OCI-LY7 (cell line): ENCODE measurements at regions not wholly inside any gene's neighbourhood (a gene's known extent, or its start where the extent isn't known, plus 50 kb on each side); places are given as distances from the start of the nearest gene placed in this dataset.

Experiments used
- BruUV-seq: library from RNA; stranded (reverse); fragments of 400-500 nt; replicated peaks from 2 replicates; lab custom pipeline; 2021; lab: Mats Ljungman, UMichigan
- CTCF ChIA-PET: fragments of 300-600 bp; sonication (Branson Sonifier 250); formaldehyde crosslinking; loops from one replicate; lab custom pipeline; 2022; ENCODE audit warnings: antibody characterized with exemption; ENCODE audit not compliant: unreplicated experiment; lab: Charles Lee
- POLR2A ChIA-PET: fragments of 300-600 bp; sonication (Branson Sonifier 250); formaldehyde crosslinking; loops from one replicate; lab custom pipeline; 2022; ENCODE audit warnings: antibody characterized with exemption; lab: Charles Lee
- DNase-seq: peaks from one replicate; pipeline ENCODE4 v3.0.0-alpha.2; 2015; ENCODE audit warnings: low spot score
- H2AFZ ChIP-seq: fragments of 200-600 bp; sonication (generic), shearing (Covaris generic); 2 replicates; pipeline ENCODE4 v1.6.1; 2014; ENCODE audit warnings: mild to moderate bottlenecking, antibody characterized with exemption, low read length, moderate library complexity
- H3K27ac ChIP-seq: fragments of 200-600 bp; sonication (generic); 2 replicates; pipeline ENCODE4 v1.5.1; 2014; ENCODE audit warnings: mixed run types, low read depth, mild to moderate bottlenecking, moderate library complexity, low read length, inconsistent platforms; ENCODE audit not compliant: poor library complexity, severe bottlenecking
- H3K36me3 ChIP-seq: fragments of 200-600 bp; sonication (generic); 2 replicates; pipeline ENCODE4 v1.6.1; 2014; ENCODE audit warnings: mild to moderate bottlenecking, antibody characterized with exemption, low read length, moderate library complexity, mixed read lengths; ENCODE audit not compliant: insufficient read depth
- H3K4me1 ChIP-seq: fragments of 200-600 bp; sonication (generic); 2 replicates; pipeline ENCODE4 v1.5.1; 2014; ENCODE audit warnings: mild to moderate bottlenecking, low read length; ENCODE audit not compliant: insufficient read depth, poor library complexity, severe bottlenecking
- H3K4me2 ChIP-seq: fragments of 200-600 bp; sonication (generic); 2 replicates; pipeline ENCODE4 v1.6.1; 2014; ENCODE audit warnings: mild to moderate bottlenecking, low read length
- H3K4me3 ChIP-seq: fragments of 200-600 bp; sonication (generic); 2 replicates; pipeline ENCODE4 v1.5.1; 2014; ENCODE audit warnings: mild to moderate bottlenecking, low read depth, low read length; ENCODE audit not compliant: poor library complexity, severe bottlenecking
- H3K79me2 ChIP-seq: fragments of 200-600 bp; sonication (generic); 2 replicates; pipeline ENCODE4 v1.6.1; 2016; ENCODE audit warnings: low read depth, mild to moderate bottlenecking, low read length, moderate library complexity, mixed read lengths; ENCODE audit not compliant: insufficient read depth
- H3K9me2 ChIP-seq: fragments of 200-600 bp; sonication (generic); 2 replicates; pipeline ENCODE4 v1.6.1; 2016; ENCODE audit warnings: mild to moderate bottlenecking, low read length, mixed read lengths; ENCODE audit not compliant: insufficient read depth
- H3K9me3 ChIP-seq: fragments of 200-600 bp; sonication (generic); 2 replicates; pipeline ENCODE4 v1.6.1; 2014; ENCODE audit warnings: mild to moderate bottlenecking, mixed run types, low read length, mixed read lengths
- H4K20me1 ChIP-seq: fragments of 200-600 bp; sonication (generic); 2 replicates; pipeline ENCODE4 v1.6.1; 2014; ENCODE audit warnings: mild to moderate bottlenecking, antibody characterized with exemption, low read length, moderate library complexity, mixed read lengths; ENCODE audit not compliant: insufficient read depth
- EZH2phosphoT487 ChIP-seq: fragments of 200-600 bp; sonication (generic); IDR thresholded peaks from 2 replicates; pipeline ENCODE4 v1.6.1; 2018; ENCODE audit warnings: low read depth, borderline replicate concordance, mild to moderate bottlenecking, mixed run types, antibody characterized with exemption, low read length, moderate library complexity, mixed read lengths
- intact Hi-C: fragments of 100-400 bp; cut with micrococcal nuclease; formaldehyde crosslinking; loops from one replicate; pipeline ENCODE4 v1.10.0; 2022; ENCODE audit not compliant: unreplicated experiment
- TF ChIP-seq, protein P1 (sequence below): fragments of 200-600 bp; sonication (generic); conservative IDR thresholded peaks from 2 replicates; pipeline ENCODE4 v1.5.1; 2014; ENCODE audit warnings: mild to moderate bottlenecking, antibody characterized with exemption, low read length, moderate library complexity, mixed read lengths

DNA sequence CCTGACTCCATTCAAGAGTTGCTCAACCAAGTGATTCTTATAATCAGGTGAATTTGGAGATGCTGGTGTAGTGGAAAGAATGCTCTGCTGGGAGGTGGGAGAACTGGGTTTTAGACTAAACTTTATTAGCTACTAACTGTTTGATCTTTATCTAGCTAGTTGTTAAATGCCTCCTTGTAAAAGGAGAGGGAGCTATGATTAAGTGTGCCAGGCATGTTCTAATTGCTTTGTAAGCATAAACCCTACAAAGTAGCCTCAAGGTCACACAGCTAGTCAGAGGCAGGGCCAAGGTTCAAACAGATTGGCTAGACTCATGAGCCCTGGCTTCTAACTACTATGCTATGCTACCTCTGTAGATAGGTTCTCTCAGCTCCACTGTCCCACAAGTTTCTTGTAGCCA lies 105.5 kb downstream of the NXPE2 start:
- Histone ChIP-seq H2AFZ (no peak overlapping the region), H3K36me3 (no peaks in the 10 kb centered on the region), H3K9me2 (no peaks in the 10 kb centered on the region), H4K20me1 (no peaks in the 10 kb centered on the region), H3K4me1 (no peaks in the 10 kb centered on the region), H3K9me3 (no peaks in the 10 kb centered on the region), H3K4me2 (no peak overlapping the region), H3K4me3 (no peak overlapping the region), H3K27ac (no peak overlapping the region), H3K79me2 (no peaks in the 10 kb centered on the region)
- POLR2A ChIA-PET, result interaction anchor here (1.2 kb wide), 1 partner anchor 12 kb away, joined by 4 read pairs; no protein-coding TSS in a partner anchor
- CTCF ChIA-PET, result no interaction called here
- no peak for DNase-seq
- no peak for TF ChIP-seq EZH2phosphoT487
- TF ChIP-seq, protein P1, sequence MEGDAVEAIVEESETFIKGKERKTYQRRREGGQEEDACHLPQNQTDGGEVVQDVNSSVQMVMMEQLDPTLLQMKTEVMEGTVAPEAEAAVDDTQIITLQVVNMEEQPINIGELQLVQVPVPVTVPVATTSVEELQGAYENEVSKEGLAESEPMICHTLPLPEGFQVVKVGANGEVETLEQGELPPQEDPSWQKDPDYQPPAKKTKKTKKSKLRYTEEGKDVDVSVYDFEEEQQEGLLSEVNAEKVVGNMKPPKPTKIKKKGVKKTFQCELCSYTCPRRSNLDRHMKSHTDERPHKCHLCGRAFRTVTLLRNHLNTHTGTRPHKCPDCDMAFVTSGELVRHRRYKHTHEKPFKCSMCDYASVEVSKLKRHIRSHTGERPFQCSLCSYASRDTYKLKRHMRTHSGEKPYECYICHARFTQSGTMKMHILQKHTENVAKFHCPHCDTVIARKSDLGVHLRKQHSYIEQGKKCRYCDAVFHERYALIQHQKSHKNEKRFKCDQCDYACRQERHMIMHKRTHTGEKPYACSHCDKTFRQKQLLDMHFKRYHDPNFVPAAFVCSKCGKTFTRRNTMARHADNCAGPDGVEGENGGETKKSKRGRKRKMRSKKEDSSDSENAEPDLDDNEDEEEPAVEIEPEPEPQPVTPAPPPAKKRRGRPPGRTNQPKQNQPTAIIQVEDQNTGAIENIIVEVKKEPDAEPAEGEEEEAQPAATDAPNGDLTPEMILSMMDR, result no peak
- intact Hi-C loops, result no loop called here
- BruUV-seq, result no TSS peak

- BruUV-seq, result no TSS peak
- no peaks in the 10 kb centered on the region for H3K4me1 ChIP-seq
- intact Hi-C loops, result no loop called here
- POLR2A ChIA-PET, result interaction anchor here (1.2 kb wide), 1 partner anchor 12 kb away, joined by 4 read pairs; no protein-coding TSS in a partner anchor
- no peaks in the 10 kb centered on the region for H3K79me2 ChIP-seq
- DNase-seq, result no peak
- no peak overlapping the region for H3K27ac ChIP-seq
- CTCF ChIA-PET, result no interaction called here
- H3K4me3 ChIP-seq, result no peak overlapping the region
- no peaks in the 10 kb centered on the region for H3K36me3 ChIP-seq
- no peaks in the 10 kb centered on the region for H4K20me1 ChIP-seq
- H3K4me2 ChIP-seq, result no peak overlapping the region
- no peaks in the 10 kb centered on the region for H3K9me3 ChIP-seq
- TF ChIP-seq, protein P1, result no peak
- TF ChIP-seq EZH2phosphoT487, result no peak
- H2AFZ ChIP-seq, result no peak overlapping the region
- H3K9me2 ChIP-seq, result no peaks in the 10 kb centered on the region
Observed at GRCh38 chr11:114784216-114784615, 105.9 kb downstream of the NXPE2 start.

- CTCF ChIA-PET, result no interaction called here
- no peaks in the 10 kb centered on the region for H3K9me2 ChIP-seq
- no peaks in the 10 kb centered on the region for H3K9me3 ChIP-seq
- H3K79me2 ChIP-seq, result no peaks in the 10 kb centered on the region
- POLR2A ChIA-PET, result interaction anchor here (1.2 kb wide), 1 partner anchor 11 kb away, joined by 4 read pairs; no protein-coding TSS in a partner anchor
- no peak overlapping the region for H3K27ac ChIP-seq
- no peaks in the 10 kb centered on the region for H3K36me3 ChIP-seq
- no peak overlapping the region for H2AFZ ChIP-seq
- intact Hi-C loops, result no loop called here
- H4K20me1 ChIP-seq, result no peaks in the 10 kb centered on the region
- DNase-seq, result no peak
- no peaks in the 10 kb centered on the region for H3K4me1 ChIP-seq
- no TSS peak for BruUV-seq
- no peak for TF ChIP-seq EZH2phosphoT487
- TF ChIP-seq, protein P1, result no peak
- no peak overlapping the region for H3K4me3 ChIP-seq
- no peak overlapping the region for H3K4me2 ChIP-seq
Observed at GRCh38 chr11:114784891-114785290, 106.6 kb downstream of the NXPE2 start.
